ENCODE measurements at regions not wholly inside any gene's neighbourhood (a gene's known extent, or its start where the extent isn't known, plus 50 kb on each side); places are given as distances from the start of the nearest gene placed in this dataset.

GRCh38 chr2:122988395-122989221, 1036.5 kb upstream of the CNTNAP5 start:
- TF ChIP-seq HDGF (IDR thresholded peaks at IDR 0.05; ENCODE audit: borderline replicate concordance), result no peak
- no peak for TF ChIP-seq TARDBP (IDR thresholded peaks at IDR 0.05)
- no peak for TF ChIP-seq FOXA1 (IDR thresholded peaks at IDR 0.05)
- no peak for TF ChIP-seq FOXK2 (IDR thresholded peaks at IDR 0.05)
- no peak for TF ChIP-seq ZNF384 (IDR thresholded peaks at IDR 0.05)
- TF ChIP-seq ELF4 (IDR thresholded peaks at IDR 0.05), result no peak
- TF ChIP-seq FOXM1 (IDR thresholded peaks at IDR 0.05; ENCODE audit: borderline replicate concordance), result no peak
- TF ChIP-seq LEF1 (IDR thresholded peaks at IDR 0.05; ENCODE audit: borderline replicate concordance), result no peak
- TF ChIP-seq SUZ12 (IDR thresholded peaks at IDR 0.05), result no peak
- no peak for TF ChIP-seq ARNT (IDR thresholded peaks at IDR 0.05)
- TF ChIP-seq SP1 (IDR thresholded peaks at IDR 0.05), result no peak
- no peak for TF ChIP-seq CTBP1 (IDR thresholded peaks at IDR 0.05; ENCODE audit: borderline replicate concordance)

All from HEK293T (cell line).